SK-N-SH (cell line): ENCODE measurements at regions not wholly inside any gene's neighbourhood (a gene's known extent, or its start where the extent isn't known, plus 50 kb on each side); places are given as distances from the start of the nearest gene placed in this dataset.

Experiments
- CTCF ChIA-PET: fragments of 300-600, 350-600 bp; formaldehyde crosslinking; extraction: SDS; loops from one replicate; lab custom pipeline; 2021; lab: Yijun Ruan, JAX
- POLR2A ChIA-PET: fragments of 350-600 bp; sonication (Branson Sonifier 250); formaldehyde crosslinking; extraction: SDS; loops from one replicate; lab custom pipeline; 2020; ENCODE audit warnings: antibody characterized with exemption, inconsistent platforms; lab: Yijun Ruan, JAX
- DNase-seq: peaks from one replicate; pipeline ENCODE4 v3.0.0; 2012
- H2AFZ ChIP-seq: fragments of 200-600 bp; sonication (generic); 2 replicates; pipeline ENCODE4 v1.8.1; 2016; ENCODE audit warnings: antibody characterized with exemption, mild to moderate bottlenecking, low read depth
- H3F3A ChIP-seq: fragments of 200-600 bp; sonication (generic); replicated peaks from 2 replicates; pipeline ENCODE3; 2016; ENCODE audit warnings: antibody characterized with exemption, mild to moderate bottlenecking; ENCODE audit not compliant: insufficient read depth
- H3K27ac ChIP-seq, 2 experiments: fragments of 200-500 bp in 1 of 2; fragments of 200-600 bp in 1 of 2; sonication (Bioruptor generic) in 1 of 2; sonication (generic), shearing (Covaris generic) in 1 of 2; 2 replicates each; pipeline versions ENCODE4 v1.5.1 to v1.6.1; 2014 to 2016; ENCODE audit warnings: low read depth in 2 of 2, inconsistent platforms in 1 of 2, low read length in 1 of 2, mild to moderate bottlenecking in 1 of 2, mixed read lengths in 1 of 2
- H3K27me3 ChIP-seq: fragments of 200-600 bp; sonication (generic), shearing (Covaris generic); 2 replicates; pipeline ENCODE4 v1.6.1; 2016; ENCODE audit warnings: mixed run types; ENCODE audit not compliant: insufficient read depth
- H3K36me3 ChIP-seq, 2 experiments: fragments of 200-500 bp in 1 of 2; fragments of 200-600 bp in 1 of 2; sonication (Bioruptor generic) in 1 of 2; sonication (generic) in 1 of 2; replicated peaks in 1 of 2; 2 replicates each; pipeline versions ENCODE3 to v1.5.1; 2014 to 2016; ENCODE audit warnings: low read length in 1 of 2, mild to moderate bottlenecking in 1 of 2; ENCODE audit not compliant: insufficient read depth in 2 of 2, control insufficient read depth in 1 of 2
- H3K4me1 ChIP-seq, 2 experiments: fragments of 200-500 bp in 1 of 2; fragments of 200-600 bp in 1 of 2; sonication (Bioruptor generic) in 1 of 2; sonication (generic), shearing (Covaris generic) in 1 of 2; 2 replicates each; pipeline versions ENCODE4 v1.5.1 to v1.6.1; 2014 to 2016; ENCODE audit warnings: low read depth in 1 of 2, low read length in 1 of 2, mixed run types in 1 of 2; ENCODE audit not compliant: insufficient read depth in 2 of 2, control insufficient read depth in 1 of 2
- H3K4me2 ChIP-seq: fragments of 200-600 bp; sonication (generic), shearing (Covaris generic); 2 replicates; pipeline ENCODE4 v1.6.1; 2017; ENCODE audit warnings: mixed run types
- H3K4me3 ChIP-seq, 2 experiments: fragments of 200-500 bp in 1 of 2; fragments of 200-600 bp in 1 of 2; sonication (Bioruptor generic) in 1 of 2; sonication (generic), shearing (Covaris generic) in 1 of 2; 2 replicates each; pipeline versions ENCODE4 v1.5.1 to v1.8.1; 2014 to 2016; ENCODE audit warnings: low read depth in 2 of 2, inconsistent platforms in 1 of 2, low read length in 1 of 2, mild to moderate bottlenecking in 1 of 2, mixed read lengths in 1 of 2, moderate library complexity in 1 of 2
- H3K79me2 ChIP-seq: fragments of 200-600 bp; sonication (generic); 2 replicates; pipeline ENCODE4 v1.8.1; 2017; ENCODE audit warnings: mild to moderate bottlenecking; ENCODE audit not compliant: insufficient read depth
- H3K9ac ChIP-seq: fragments of 200-600 bp; sonication (generic); 2 replicates; pipeline ENCODE4 v1.6.1; 2017; ENCODE audit warnings: mixed run types
- H3K9me2 ChIP-seq: fragments of 200-600 bp; sonication (generic); 2 replicates; pipeline ENCODE4 v1.6.1; 2017; ENCODE audit warnings: mixed run types
- H3K9me3 ChIP-seq: fragments of 200-600 bp; sonication (generic); 2 replicates; pipeline ENCODE4 v1.6.1; 2017; ENCODE audit warnings: mixed run types, mild to moderate bottlenecking, moderate library complexity
- H4K20me1 ChIP-seq: fragments of 200-600 bp; sonication (generic); 2 replicates; pipeline ENCODE4 v1.6.1; 2017; ENCODE audit warnings: mild to moderate bottlenecking, mixed run types; ENCODE audit not compliant: insufficient read depth
- ELF1 ChIP-seq: IDR thresholded peaks from 2 replicates; pipeline ENCODE4 v1.4.0; 2012
- FOXJ3 ChIP-seq: sonication (generic); formaldehyde crosslinking; IDR thresholded peaks from 2 replicates; pipeline ENCODE4 v1.5.1; 2020; ENCODE audit warnings: mild to moderate bottlenecking, missing genetic modification reagents
- FOXM1 ChIP-seq: IDR thresholded peaks from 2 replicates; pipeline ENCODE4 v1.4.0; 2012; ENCODE audit warnings: low read depth, mild to moderate bottlenecking
- GATA2 ChIP-seq: sonication (generic); formaldehyde crosslinking; IDR thresholded peaks from 2 replicates; pipeline ENCODE4 v1.5.0; 2020; ENCODE audit warnings: mild to moderate bottlenecking, missing genetic modification reagents
- IRF3 ChIP-seq: fragments of 150-350 bp; IDR thresholded peaks from 2 replicates; pipeline ENCODE4 v1.6.1; 2016; ENCODE audit warnings: mild to moderate bottlenecking, low read depth, low read length
- JUND ChIP-seq: IDR thresholded peaks from 2 replicates; pipeline ENCODE4 v1.4.0; 2012
- MXI1 ChIP-seq: IDR thresholded peaks from 2 replicates; pipeline ENCODE4 v1.6.1; 2012; ENCODE audit warnings: mild to moderate bottlenecking, low read depth, low read length, improper control_type of control experiment
- POLR2AphosphoS5 ChIP-seq: IDR thresholded peaks from 2 replicates; pipeline ENCODE4 v1.6.1; 2012; ENCODE audit warnings: low read depth, low read length
- RAD21 ChIP-seq: IDR thresholded peaks from 2 replicates; pipeline ENCODE4 v1.6.1; 2012; ENCODE audit warnings: mild to moderate bottlenecking, low read length
- TEAD4 ChIP-seq: IDR thresholded peaks from 2 replicates; pipeline ENCODE4 v1.4.0; 2012; ENCODE audit warnings: mild to moderate bottlenecking, borderline replicate concordance; ENCODE audit not compliant: insufficient read depth
- YY1 ChIP-seq: IDR thresholded peaks from 2 replicates; pipeline ENCODE4 v1.4.0; 2012; ENCODE audit warnings: low read depth, mild to moderate bottlenecking
- WGBS: methylation state at CpG from one replicate; pipeline ENCODE4 v1.1.6; 2017; ENCODE audit warnings: low lambda C conversion rate; 5-methylcytosine and 5-hydroxymethylcytosine counted together
- TF ChIP-seq, protein P1 (sequence below): IDR thresholded peaks from 2 replicates; pipeline ENCODE4; 2012
- TF ChIP-seq, protein P2 (sequence below): fragments of 150-350 bp; IDR thresholded peaks from 2 replicates; pipeline ENCODE4 v1.6.1; 2017; ENCODE audit warnings: antibody characterized with exemption, low read length, low read depth, borderline replicate concordance

DNA sequence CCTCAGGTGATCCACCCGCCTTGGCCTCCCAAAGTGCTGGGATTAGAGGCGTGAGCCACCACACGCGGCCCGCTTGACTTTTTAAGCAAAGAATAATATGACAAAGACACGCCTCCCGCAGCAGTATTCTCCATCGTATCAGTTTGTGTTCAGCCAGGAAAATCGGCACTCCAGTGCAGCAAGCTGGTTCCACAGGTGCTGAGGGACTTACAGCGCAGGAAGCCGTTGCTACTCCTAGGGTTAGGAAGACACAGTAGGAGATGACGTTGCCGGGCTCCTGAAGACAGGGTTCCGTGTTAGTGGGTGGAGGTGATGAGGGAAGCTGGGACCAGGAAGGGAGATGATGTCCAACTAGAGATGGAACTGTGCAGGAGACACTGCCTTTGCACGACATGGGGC is 65.8 kb upstream of the CECR2 start (continued):
- TF ChIP-seq FOXM1: no peak
- TF ChIP-seq, protein P1, sequence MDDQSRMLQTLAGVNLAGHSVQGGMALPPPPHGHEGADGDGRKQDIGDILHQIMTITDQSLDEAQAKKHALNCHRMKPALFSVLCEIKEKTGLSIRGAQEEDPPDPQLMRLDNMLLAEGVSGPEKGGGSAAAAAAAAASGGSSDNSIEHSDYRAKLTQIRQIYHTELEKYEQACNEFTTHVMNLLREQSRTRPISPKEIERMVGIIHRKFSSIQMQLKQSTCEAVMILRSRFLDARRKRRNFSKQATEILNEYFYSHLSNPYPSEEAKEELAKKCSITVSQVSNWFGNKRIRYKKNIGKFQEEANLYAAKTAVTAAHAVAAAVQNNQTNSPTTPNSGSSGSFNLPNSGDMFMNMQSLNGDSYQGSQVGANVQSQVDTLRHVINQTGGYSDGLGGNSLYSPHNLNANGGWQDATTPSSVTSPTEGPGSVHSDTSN: no peak
- TF ChIP-seq IRF3: no peak
- no peak for TF ChIP-seq GATA2 (CRISPR knock-in tag)
- TF ChIP-seq ELF1: no peak
- TF ChIP-seq POLR2AphosphoS5: no peak
- no peak for TF ChIP-seq MXI1
- TF ChIP-seq FOXJ3 (CRISPR knock-in tag): no peak

- CTCF ChIA-PET: no interaction called here
- Histone ChIP-seq H3K36me3 (no peaks in the 10 kb centered on the region), H4K20me1 (no peaks in the 10 kb centered on the region), H3K9ac (no peak overlapping the region), H3K79me2 (no peaks in the 10 kb centered on the region), H3K9me2 (no peaks in the 10 kb centered on the region), H3K4me2 (no peak overlapping the region), H3K27me3 (peaks cover 15% of the 10 kb centered on the region; the same call in 1 of the 2 replicates), H2AFZ (no peak overlapping the region), H3K4me1 (no peaks in the 10 kb centered on the region), H3K9me3 (no peaks in the 10 kb centered on the region), H3K4me3 (no peak overlapping the region), H3F3A (no peaks in the 10 kb centered on the region), H3K27ac (no peak overlapping the region)
- TF ChIP-seq YY1 (no peak), JUND (no peak), FOXJ3 (CRISPR knock-in tag) (no peak), TEAD4 (no peak), RAD21 (no peak), IRF3 (no peak), ELF1 (no peak)
- TF ChIP-seq, protein P2, sequence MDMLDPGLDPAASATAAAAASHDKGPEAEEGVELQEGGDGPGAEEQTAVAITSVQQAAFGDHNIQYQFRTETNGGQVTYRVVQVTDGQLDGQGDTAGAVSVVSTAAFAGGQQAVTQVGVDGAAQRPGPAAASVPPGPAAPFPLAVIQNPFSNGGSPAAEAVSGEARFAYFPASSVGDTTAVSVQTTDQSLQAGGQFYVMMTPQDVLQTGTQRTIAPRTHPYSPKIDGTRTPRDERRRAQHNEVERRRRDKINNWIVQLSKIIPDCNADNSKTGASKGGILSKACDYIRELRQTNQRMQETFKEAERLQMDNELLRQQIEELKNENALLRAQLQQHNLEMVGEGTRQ: no peak
- POLR2A ChIA-PET: no interaction called here
- 9% methylated on average over 1 of the region's 1 CpG for WGBS
- DNase-seq: no peak
These were observed 66.6 kb upstream of the CECR2 start for GRCh38 chr22:17302616-17303015.
